ENCODE measurements at regions not wholly inside any gene's neighbourhood (a gene's known extent, or its start where the extent isn't known, plus 50 kb on each side); places are given as distances from the start of the nearest gene placed in this dataset.

- TF ChIP-seq POLR2A (IDR thresholded peaks at IDR 0.05): no peak
- no peak for TF ChIP-seq CTCF (IDR thresholded peaks at IDR 0.05)
- no peak for TF ChIP-seq EP300 (IDR thresholded peaks at IDR 0.05)
Observed at GRCh38 chr10:21184216-21184615, 287.1 kb upstream of the NEBL start.
